ENCODE measurements at regions not wholly inside any gene's neighbourhood (a gene's known extent, or its start where the extent isn't known, plus 50 kb on each side); places are given as distances from the start of the nearest gene placed in this dataset.

- TF ChIP-seq CTCF (IDR thresholded peaks at IDR 0.05) (no peak), EP300 (IDR thresholded peaks at IDR 0.05) (no peak), POLR2A (IDR thresholded peaks at IDR 0.05) (no peak), POLR2AphosphoS5 (IDR thresholded peaks at IDR 0.05) (no peak)
Observed at GRCh38 chr14:58722441-58722840, 84.7 kb downstream of the DACT1 start.
